HL-60 (cell line): ENCODE measurements at regions not wholly inside any gene's neighbourhood (a gene's known extent, or its start where the extent isn't known, plus 50 kb on each side); places are given as distances from the start of the nearest gene placed in this dataset.

ENCODE experiments used
- CTCF ChIP-seq: IDR thresholded peaks from one replicate; pipeline ENCODE4 v1.5.1; 2011; ENCODE audit warnings: low read length, control low read depth, inconsistent platforms; ENCODE audit not compliant: insufficient read depth
- GABPA ChIP-seq: IDR thresholded peaks from 2 replicates; pipeline ENCODE4 v1.6.1; 2012; ENCODE audit warnings: low read depth

DNA sequence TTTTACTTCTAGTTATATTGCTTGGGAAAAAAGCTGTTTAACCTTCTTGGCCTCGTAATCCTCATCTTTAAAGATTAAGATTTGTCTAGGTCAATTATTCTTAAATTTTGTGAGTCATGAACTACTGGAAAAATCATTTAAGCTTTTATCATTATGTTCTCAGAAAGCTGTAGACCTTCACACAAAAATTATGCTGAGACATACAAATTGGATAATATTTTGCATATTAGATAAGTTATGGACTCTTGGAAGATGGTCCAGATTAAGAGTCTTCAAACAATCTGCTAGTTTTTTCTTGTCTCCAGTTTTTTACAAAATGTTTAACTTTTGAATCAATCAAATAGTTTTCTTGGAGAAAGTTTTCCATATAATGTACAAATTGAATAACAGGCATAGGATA is 108.1 kb upstream of the NEIL3 start:
- no peak for TF ChIP-seq CTCF
- TF ChIP-seq GABPA, result no peak
